Endothelial cell of umbilical vein (primary cell): ENCODE measurements at regions not wholly inside any gene's neighbourhood (a gene's known extent, or its start where the extent isn't known, plus 50 kb on each side); places are given as distances from the start of the nearest gene placed in this dataset.

ENCODE experiments used
- BruUV-seq: library from RNA; stranded (reverse); fragments of 400-500 nt; replicated peaks from 2 replicates; lab custom pipeline; 2021; lab: Mats Ljungman, UMichigan
- CTCF ChIA-PET: fragments of 300-600, 350-600 bp; sonication (Branson Sonifier 250); formaldehyde crosslinking; loops from one replicate; lab custom pipeline; 2021; ENCODE audit warnings: antibody characterized with exemption, inconsistent platforms; lab: Charles Lee
- POLR2A ChIA-PET: fragments of 300-600, 350-600 bp; sonication (Branson Sonifier 250); formaldehyde crosslinking; loops from one replicate; lab custom pipeline; 2021; ENCODE audit warnings: antibody characterized with exemption, inconsistent platforms; lab: Charles Lee
- DNase-seq: peaks from one replicate; pipeline ENCODE4 v3.0.0-alpha.2; 2011; ENCODE audit warnings: low read depth, low spot score
- FAIRE-seq: peaks from 2 replicates; lab custom pipeline; 2011; peaks lifted over from hg19 to GRCh38; lab: Jason Lieb, UNC
- H2AFZ ChIP-seq: 2 replicates; pipeline ENCODE4 v1.6.0; 2012; ENCODE audit warnings: low read depth, low read length, control low read depth, inconsistent platforms
- H3K27ac ChIP-seq: 2 replicates; pipeline ENCODE4 v1.5.1; 2011; ENCODE audit warnings: low read depth, mild to moderate bottlenecking, control low read depth, low read length, moderate library complexity; ENCODE audit not compliant: insufficient read depth
- H3K27me3 ChIP-seq, 2 experiments: 2 replicates each; pipeline versions ENCODE4 v1.6.0 to v1.6.1; 2011; ENCODE audit warnings: low read length in 2 of 2, mixed read lengths in 1 of 2; ENCODE audit not compliant: control insufficient read depth in 2 of 2, insufficient read depth in 2 of 2
- H3K36me3 ChIP-seq, 2 experiments: 2 replicates in 1 of 2; 3 replicates in 1 of 2; pipeline ENCODE4 v1.5.1; 2011; ENCODE audit warnings: low read length in 2 of 2, mild to moderate bottlenecking in 1 of 2, moderate library complexity in 1 of 2; ENCODE audit not compliant: control insufficient read depth in 2 of 2, insufficient read depth in 2 of 2; ENCODE audit errors: extremely low read depth in 1 of 2
- H3K4me1 ChIP-seq: 3 replicates; pipeline ENCODE4 v1.5.1; 2011; ENCODE audit warnings: mild to moderate bottlenecking, low read length; ENCODE audit not compliant: control insufficient read depth, insufficient read depth; ENCODE audit errors: extremely low read depth
- H3K4me2 ChIP-seq: 2 replicates; pipeline ENCODE4 v1.6.1; 2011; ENCODE audit warnings: low read length, control low read depth, mixed read lengths; ENCODE audit not compliant: insufficient read depth
- H3K4me3 ChIP-seq, 3 experiments: fragments of 200-600 bp in 1 of 3; sonication (generic), shearing (Covaris generic) in 1 of 3; replicated peaks in 1 of 3; 2 replicates each; pipeline ENCODE4 v1.5.1; 2011 to 2016; ENCODE audit warnings: control low read depth in 3 of 3, low read length in 3 of 3, mild to moderate bottlenecking in 2 of 3, inconsistent platforms in 1 of 3, low read depth in 1 of 3, moderate library complexity in 1 of 3; ENCODE audit not compliant: insufficient read depth in 1 of 3
- H3K79me2 ChIP-seq: 2 replicates; pipeline ENCODE4 v1.6.0; 2012; ENCODE audit warnings: low read length, inconsistent platforms; ENCODE audit not compliant: control insufficient read depth, insufficient read depth
- H3K9ac ChIP-seq: replicated peaks from 2 replicates; pipeline ENCODE3; 2011; ENCODE audit warnings: low read length, control low read depth; ENCODE audit not compliant: insufficient read depth; ENCODE audit errors: extremely low read depth
- H3K9me1 ChIP-seq: replicated peaks from 3 replicates; pipeline ENCODE4 v1.6.0; 2011; ENCODE audit warnings: mild to moderate bottlenecking, low read length; ENCODE audit not compliant: control insufficient read depth, insufficient read depth; ENCODE audit errors: extremely low read depth
- H3K9me3 ChIP-seq: replicated peaks from 2 replicates; pipeline ENCODE4 v1.5.1; 2012; ENCODE audit warnings: low read length, inconsistent platforms; ENCODE audit not compliant: control insufficient read depth, insufficient read depth
- H4K20me1 ChIP-seq: replicated peaks from 2 replicates; pipeline ENCODE3; 2011; ENCODE audit warnings: mild to moderate bottlenecking, low read length; ENCODE audit not compliant: control insufficient read depth, insufficient read depth; ENCODE audit errors: extremely low read depth
- EZH2 ChIP-seq: IDR thresholded peaks from 2 replicates; pipeline ENCODE4 v1.6.1; 2012; ENCODE audit warnings: borderline replicate concordance, low read depth, mild to moderate bottlenecking, moderate library complexity, low read length, inconsistent platforms; ENCODE audit not compliant: severe bottlenecking
- FOS ChIP-seq: IDR thresholded peaks from 2 replicates; pipeline ENCODE4 v1.6.1; 2011; ENCODE audit warnings: mild to moderate bottlenecking, low read length, moderate library complexity, borderline replicate concordance; ENCODE audit not compliant: insufficient read depth
- GATA2 ChIP-seq: IDR thresholded peaks from 2 replicates; pipeline ENCODE4 v1.7.0; 2011; ENCODE audit warnings: low read depth, mild to moderate bottlenecking, moderate library complexity, mixed read lengths, low read length; ENCODE audit not compliant: insufficient read length, insufficient read depth
- JUN ChIP-seq: IDR thresholded peaks from 2 replicates; pipeline ENCODE4 v1.6.1; 2011; ENCODE audit warnings: borderline replicate concordance, low read depth; ENCODE audit not compliant: insufficient read length, insufficient read depth
- MYC ChIP-seq: IDR thresholded peaks from one replicate; pipeline ENCODE4 v1.6.1; 2011; ENCODE audit warnings: mild to moderate bottlenecking, low read depth, low read length
- POLR2A ChIP-seq: IDR thresholded peaks from 2 replicates; pipeline ENCODE4 v1.6.1; 2012; ENCODE audit warnings: low read depth, mild to moderate bottlenecking, control low read depth, low read length
- POLR2AphosphoS5 ChIP-seq: IDR thresholded peaks from 2 replicates; pipeline ENCODE4 v1.6.1; 2012; ENCODE audit warnings: low read depth, mild to moderate bottlenecking, control low read depth, low read length, moderate library complexity; ENCODE audit not compliant: insufficient read depth
- dilution Hi-C: fragments of 300-500 bp; cut with MboI; formaldehyde crosslinking; loops from one replicate; pipeline ENCODE4 v1.15.0; 2019; ENCODE audit warnings: low sequenced_read_pairs; ENCODE audit not compliant: extremely low pct_ligation_motif_present
- intact Hi-C: fragments of 100-400 bp; cut with micrococcal nuclease; formaldehyde crosslinking; loops from one replicate; pipeline ENCODE4 v1.10.0; 2022
- TF ChIP-seq, protein P1 (sequence below): IDR thresholded peaks from 2 replicates; pipeline ENCODE4 v1.6.1; 2011; ENCODE audit not compliant: insufficient read depth, insufficient read length
- TF ChIP-seq, protein P2 (sequence below), 2 donors: IDR thresholded peaks; 1 replicate in 1 of 2; 2 replicates in 1 of 2; pipeline ENCODE4 v1.5.1; 2011; ENCODE audit warnings: low read length in 2 of 2, mild to moderate bottlenecking in 2 of 2, moderate library complexity in 2 of 2, control low read depth in 1 of 2, inconsistent platforms in 1 of 2, low read depth in 1 of 2; ENCODE audit not compliant: insufficient read depth in 1 of 2; ENCODE audit errors: extremely low read depth in 1 of 2

DNA sequence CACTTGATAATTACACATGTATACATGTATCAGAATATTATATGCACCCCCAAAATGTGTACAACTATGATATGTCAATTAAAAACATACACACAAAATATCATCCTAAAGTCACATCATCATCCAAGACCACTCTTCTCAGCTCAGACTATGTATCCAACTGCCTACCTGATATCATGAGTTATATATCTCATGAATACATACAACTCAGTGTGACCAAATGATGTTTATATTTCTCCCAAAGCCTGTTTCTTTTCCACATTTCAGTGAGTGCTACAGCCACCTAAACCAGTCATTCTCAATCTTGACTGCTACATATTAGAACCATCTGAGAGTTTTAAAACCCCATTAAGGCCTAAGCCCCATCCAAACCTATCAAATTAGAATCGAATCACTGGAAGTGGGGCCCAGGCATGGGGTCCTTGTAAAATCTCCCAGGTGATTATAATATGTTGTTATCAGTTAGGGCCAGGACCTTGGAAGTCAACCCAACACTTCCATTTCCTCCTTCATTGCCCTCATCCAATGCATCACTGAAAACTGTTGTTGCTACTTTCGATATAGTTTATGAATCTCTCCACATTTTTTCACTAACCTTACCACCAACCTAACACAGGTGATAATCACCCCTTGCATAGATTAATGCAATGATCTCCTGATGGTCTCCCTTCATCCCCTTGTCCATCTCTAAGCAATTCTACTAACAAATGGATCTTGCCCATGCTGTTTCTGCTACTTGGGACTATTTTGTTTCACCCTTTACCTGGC, 53.8 kb upstream of the ITGB8 start:
- Histone ChIP-seq H3K27ac (no peak overlapping the region), H3K4me3 (no peak overlapping the region), H3K4me1 (no peaks in the 10 kb centered on the region), H3K9me1 (no peaks in the 10 kb centered on the region), H3K9me3 (no peaks in the 10 kb centered on the region), H3K36me3 (no peaks in the 10 kb centered on the region), H3K79me2 (no peaks in the 10 kb centered on the region), H3K9ac (no peak overlapping the region), H4K20me1 (no peaks in the 10 kb centered on the region), H2AFZ (no peak overlapping the region), H3K27me3 (no peaks in the 10 kb centered on the region), H3K4me2 (no peak overlapping the region)
- dilution Hi-C loops = no loop called here
- TF ChIP-seq, protein P1, sequence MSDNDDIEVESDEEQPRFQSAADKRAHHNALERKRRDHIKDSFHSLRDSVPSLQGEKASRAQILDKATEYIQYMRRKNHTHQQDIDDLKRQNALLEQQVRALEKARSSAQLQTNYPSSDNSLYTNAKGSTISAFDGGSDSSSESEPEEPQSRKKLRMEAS = no peak
- TF ChIP-seq EZH2 (no peak), JUN (no peak), POLR2AphosphoS5 (no peak), POLR2A (no peak), MYC (no peak), FOS (no peak), GATA2 (no peak)
- TF ChIP-seq, protein P2, sequence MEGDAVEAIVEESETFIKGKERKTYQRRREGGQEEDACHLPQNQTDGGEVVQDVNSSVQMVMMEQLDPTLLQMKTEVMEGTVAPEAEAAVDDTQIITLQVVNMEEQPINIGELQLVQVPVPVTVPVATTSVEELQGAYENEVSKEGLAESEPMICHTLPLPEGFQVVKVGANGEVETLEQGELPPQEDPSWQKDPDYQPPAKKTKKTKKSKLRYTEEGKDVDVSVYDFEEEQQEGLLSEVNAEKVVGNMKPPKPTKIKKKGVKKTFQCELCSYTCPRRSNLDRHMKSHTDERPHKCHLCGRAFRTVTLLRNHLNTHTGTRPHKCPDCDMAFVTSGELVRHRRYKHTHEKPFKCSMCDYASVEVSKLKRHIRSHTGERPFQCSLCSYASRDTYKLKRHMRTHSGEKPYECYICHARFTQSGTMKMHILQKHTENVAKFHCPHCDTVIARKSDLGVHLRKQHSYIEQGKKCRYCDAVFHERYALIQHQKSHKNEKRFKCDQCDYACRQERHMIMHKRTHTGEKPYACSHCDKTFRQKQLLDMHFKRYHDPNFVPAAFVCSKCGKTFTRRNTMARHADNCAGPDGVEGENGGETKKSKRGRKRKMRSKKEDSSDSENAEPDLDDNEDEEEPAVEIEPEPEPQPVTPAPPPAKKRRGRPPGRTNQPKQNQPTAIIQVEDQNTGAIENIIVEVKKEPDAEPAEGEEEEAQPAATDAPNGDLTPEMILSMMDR (IDR thresholded peaks at IDR 0.05; ENCODE audit: extremely low read depth in 1 of 2, insufficient read depth in 1 of 2, low read depth in 1 of 2, low read length in 2 of 2) = no peak
- ChIA-PET CTCF (no interaction called here), POLR2A (no interaction called here)
- no peak for FAIRE-seq
- no TSS peak for BruUV-seq
- intact Hi-C loops = no loop called here
- no peak for DNase-seq
